NCI-H82 (cell line): ENCODE measurements at regions not wholly inside any gene's neighbourhood (a gene's known extent, or its start where the extent isn't known, plus 50 kb on each side); places are given as distances from the start of the nearest gene placed in this dataset.

ENCODE experiments used
- DNase-seq: peaks from one replicate; lab custom pipeline; 2025; lab: John Stamatoyannopoulos, UW

DNA sequence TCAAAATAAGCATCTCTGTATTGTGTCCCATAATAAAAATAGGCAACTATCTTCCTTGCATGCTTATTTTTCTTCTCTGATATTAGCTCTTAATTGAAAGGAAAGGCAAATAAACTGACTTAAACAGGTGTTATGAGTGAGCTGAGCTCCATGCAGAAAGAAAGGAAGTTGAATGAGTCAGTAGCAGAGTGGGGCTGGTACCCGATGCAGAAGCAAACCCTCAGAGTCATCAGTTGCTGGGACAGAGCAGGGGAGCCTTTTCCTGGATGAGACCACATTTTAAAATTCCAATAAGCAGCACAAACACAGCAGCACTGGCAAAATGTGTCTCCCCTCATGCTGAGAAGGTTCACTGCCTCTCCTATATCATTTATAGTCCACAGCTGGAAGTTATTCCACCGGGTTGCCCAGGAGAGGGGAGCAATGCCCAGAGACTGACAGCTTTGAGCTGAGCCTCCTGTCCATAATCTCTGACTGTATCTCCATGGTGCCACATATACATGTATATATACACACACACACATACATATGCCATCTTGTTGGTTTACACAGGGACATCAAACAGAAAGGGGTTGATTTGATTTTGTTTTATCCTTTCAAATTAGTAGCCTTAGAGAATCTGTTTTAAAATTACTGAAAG is 274.3 kb upstream of the PPARGC1A start:
- DNase-seq: no peak

DNA sequence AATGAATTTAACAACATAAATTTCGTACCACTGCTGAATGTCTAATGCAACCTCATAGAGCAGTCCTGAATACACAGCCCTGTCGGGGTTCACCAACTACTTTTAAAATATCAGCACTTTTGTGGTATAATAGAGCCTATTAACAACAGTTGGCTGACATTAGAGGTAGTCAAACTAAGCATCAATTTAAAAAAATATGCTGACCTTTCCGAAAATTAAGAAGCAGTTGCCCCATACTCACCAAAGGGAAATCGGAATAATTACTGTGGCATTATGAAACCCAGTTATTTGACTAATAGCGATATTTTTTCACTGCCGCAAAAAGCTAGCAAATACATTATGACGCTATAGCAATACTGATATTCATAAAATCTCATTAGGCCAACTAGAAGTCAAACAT is 273.5 kb upstream of the PPARGC1A start:
- no peak for DNase-seq

DNA sequence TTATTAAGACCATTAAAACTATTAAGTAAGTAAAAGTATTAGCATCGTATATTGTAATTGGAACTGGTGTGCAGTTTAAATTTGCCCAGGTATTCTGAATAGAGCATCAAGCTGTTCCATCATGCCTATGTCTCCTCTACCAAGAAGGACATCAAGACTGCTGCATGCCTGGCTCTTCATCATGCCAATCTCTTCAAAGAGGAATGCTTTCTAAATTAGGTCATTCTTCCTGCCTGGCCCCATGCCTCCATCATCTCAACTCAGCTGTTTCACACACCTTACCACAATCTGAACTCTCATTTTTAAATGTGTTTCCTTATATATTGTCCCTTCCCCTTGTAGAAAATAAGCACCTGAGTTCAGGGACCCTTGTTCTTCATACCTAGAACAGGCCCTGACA is 270.5 kb upstream of the PPARGC1A start:
- DNase-seq: no peak

DNA sequence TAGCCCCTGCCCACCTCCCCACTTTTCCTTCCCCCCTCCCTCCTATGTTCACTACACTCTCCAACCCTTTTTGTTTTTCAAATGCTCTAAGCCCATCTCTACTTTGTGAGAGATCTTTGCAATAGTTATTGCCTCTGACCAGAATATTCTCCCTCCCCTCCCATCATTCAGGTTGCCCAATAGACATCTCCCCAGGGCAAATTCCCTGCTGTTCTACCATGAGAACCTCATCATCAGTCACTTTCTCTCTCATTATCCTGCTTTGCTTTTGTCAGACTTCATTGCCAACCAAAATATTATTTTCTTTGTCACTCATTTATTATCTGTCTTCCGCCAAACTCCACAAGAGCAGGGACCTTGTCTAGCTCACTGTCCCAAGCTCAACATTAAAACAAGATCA is 268.2 kb upstream of the PPARGC1A start:
- DNase-seq: no peak

GRCh38 chr4:24150034-24150433 is 260.2 kb upstream of the PPARGC1A start:
- DNase-seq: no peak

DNA sequence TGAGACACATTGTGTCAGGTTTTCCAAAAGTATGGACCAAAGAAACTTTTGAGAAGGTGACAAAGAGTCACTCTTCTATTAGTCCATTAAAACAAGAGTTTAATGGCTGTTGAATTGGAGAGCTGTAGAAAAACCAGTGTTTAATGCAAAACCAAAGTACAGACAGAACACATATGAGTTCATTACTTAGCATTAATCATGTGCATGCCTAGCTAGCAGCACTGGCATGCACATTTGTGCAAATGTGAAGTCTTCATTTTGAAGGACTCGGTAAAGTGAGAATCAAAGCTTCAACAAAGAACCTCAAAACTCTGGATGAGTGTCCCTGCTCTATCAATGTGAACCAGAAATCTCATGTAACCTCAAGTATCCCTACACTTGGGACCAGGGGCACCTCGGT is 256.3 kb upstream of the PPARGC1A start:
- DNase-seq: no peak

DNA sequence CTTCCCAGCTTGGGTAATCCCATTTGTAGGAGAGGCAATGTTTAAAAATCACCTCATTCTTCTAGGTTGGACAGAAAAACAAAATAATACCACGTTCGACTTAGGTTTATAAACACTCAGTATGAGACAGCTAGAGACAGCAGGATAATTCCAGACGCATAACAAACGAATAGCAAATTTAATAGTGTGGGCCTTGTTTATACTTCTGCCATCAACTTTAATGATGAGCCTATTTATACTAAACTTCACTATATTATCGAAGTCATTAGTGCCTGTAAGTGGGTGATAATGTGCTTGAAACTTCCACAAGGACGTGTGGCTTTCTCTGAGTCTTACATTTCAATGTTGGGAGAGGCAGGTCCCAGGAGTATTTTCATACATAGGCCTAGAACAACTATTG is 255.7 kb upstream of the PPARGC1A start:
- no peak for DNase-seq

DNA sequence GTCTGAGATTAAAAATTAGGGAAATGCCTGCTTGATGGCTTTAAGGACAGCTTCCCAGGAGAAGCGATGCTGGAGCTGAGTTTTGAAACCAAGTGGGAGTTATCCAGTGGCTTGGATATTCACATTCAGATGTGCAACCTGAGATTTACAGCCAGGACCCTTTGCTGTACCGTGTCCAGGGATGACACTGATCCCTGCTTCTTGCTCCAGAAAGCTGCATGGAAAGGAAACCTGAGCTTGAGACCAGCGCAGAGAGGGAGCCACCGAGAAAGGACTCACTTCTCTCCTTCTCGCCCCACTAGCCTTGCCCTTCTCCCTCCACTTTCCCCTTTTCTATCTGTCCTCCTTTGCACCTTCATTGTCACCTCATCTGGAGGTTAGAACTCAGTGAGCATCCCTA is 254.5 kb upstream of the PPARGC1A start:
- DNase-seq: no peak

- DNase-seq: no peak
Observed at GRCh38 chr4:24143741-24144140, 253.9 kb upstream of the PPARGC1A start.

DNA sequence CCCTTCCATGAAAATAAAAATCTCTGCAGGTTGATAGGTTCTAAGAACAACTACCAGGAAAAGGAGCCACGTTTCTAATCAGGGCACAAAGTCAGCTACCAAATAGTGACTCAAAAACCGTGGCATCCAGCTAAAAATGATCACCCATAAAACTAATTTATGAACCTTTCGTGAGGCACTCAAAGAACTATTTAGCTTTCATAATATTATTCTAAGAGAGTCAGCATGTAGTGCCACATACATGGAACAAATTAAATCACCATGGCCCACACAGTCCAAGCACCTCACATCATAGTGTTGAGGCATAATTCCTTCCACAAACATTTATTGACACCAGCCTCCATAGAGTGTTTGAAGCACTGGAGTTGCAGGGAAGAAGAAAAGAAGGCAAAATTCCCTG is 252.0 kb upstream of the PPARGC1A start:
- no peak for DNase-seq

DNA sequence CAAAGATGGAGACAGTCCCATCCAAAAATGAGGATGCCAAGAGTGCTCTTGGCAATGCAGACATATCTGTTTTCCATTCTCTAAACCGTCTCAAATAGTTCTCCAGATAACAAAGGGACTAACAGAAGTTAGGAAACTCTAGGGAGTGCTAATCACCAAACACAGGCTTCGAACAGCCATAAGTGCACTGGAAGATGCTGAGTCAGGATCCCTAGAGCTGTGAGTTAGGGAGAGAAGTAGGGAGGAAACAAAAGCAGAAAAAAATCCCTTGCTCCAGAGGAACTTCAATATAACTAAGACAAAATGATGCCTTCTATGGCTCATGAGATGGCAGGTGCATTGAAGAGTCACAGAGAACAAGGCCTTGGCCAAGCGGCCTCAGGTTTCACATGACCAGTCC is 251.0 kb upstream of the PPARGC1A start:
- DNase-seq: no peak

- no peak for DNase-seq
Observed at GRCh38 chr4:24137671-24138601, 248.1 kb upstream of the PPARGC1A start.

DNA sequence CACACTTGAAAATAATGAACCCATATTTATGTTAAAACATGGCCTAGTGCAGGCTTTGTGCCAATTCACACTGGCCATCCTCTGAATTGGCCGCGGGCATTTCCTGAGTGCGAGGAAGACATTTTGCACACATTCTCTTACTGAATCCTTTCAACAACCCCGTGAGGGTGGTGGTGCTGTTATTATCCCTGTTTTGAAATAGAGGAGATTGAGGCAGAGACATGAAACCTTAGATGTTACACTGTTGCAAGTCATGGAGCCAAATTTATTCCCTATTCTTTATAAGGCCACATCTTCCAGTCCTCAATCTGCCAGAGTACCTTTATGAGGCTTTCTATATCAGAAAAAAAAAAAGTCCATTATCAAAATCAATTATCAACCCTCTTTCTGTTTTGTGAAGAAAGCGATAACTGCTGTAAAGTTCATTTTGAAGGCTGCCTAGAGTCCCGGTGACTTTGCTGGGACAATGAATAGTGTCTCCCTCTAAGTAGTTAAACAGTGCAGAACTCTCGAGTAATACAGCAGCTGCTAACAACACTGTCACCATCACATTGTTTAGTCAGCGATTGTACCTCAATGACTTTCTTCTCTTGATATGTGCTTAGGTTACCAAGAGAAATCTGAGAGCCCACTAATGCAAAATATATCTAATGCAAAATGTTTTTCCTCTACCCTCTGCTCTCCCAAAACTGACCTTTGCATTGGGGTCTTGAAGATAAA is 242.3 kb upstream of the PPARGC1A start:
- no peak for DNase-seq

- DNase-seq: no peak
Observed at GRCh38 chr4:24130637-24131036, 240.8 kb upstream of the PPARGC1A start.

DNA sequence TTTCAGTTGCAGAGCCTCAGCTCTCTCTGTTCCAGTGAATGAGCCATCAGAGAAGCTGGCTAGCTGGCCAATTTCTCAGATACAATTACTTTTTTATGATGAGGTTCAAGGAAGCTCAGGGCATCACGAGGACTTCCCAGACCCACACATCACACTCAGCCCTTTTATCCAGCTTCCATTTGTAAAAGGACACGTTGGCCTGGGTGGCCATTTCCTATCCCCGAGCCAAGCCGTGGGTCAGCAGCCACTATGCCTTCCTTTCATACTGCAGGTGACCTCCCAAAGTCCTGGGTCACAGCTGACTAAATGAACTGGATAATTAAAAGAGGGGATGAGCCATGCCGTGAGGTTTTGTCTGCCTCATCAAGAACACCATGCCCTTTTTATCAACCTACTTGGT is 236.9 kb upstream of the PPARGC1A start:
- no peak for DNase-seq

DNA sequence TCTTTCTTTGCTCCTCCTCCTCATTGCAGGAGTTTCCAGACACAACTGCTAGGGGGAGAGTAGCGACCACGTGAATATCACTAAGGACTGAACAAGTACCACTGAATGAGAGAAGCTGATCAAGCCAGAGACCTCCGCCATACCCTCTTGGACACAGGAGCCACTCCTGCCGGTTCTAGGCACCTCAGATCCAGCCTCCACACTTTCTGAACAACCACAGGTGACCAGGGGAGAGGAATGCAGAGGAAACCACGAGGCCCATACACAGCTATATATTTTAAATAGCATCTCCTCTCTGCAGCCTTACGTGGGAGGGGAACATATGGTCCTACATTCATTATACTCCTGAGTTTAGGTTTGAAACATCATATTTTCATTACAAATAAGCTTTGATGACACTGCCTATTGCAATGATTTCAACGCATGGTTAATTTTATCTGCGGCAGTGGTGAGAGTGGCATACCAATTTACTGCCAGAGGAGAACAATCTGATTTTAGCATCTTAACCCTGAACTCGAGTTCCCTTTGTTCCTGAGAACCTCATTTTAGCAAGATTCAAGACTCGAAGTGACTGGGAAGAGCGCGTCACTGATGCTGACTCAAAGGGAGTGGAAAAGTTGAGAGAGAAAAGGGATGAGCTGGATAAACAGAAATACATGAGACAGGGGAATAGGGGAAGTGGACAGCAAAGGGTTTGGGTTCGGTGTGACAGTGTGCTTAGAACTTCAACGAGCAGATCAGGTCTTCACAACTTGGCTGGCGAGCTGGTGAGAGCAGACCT is 231.7 kb upstream of the PPARGC1A start:
- no peak for DNase-seq

- DNase-seq: no peak
Observed at GRCh38 chr4:24117975-24118374, 228.1 kb upstream of the PPARGC1A start.

- no peak for DNase-seq
Observed at GRCh38 chr4:24116107-24116506, 226.3 kb upstream of the PPARGC1A start.

DNA sequence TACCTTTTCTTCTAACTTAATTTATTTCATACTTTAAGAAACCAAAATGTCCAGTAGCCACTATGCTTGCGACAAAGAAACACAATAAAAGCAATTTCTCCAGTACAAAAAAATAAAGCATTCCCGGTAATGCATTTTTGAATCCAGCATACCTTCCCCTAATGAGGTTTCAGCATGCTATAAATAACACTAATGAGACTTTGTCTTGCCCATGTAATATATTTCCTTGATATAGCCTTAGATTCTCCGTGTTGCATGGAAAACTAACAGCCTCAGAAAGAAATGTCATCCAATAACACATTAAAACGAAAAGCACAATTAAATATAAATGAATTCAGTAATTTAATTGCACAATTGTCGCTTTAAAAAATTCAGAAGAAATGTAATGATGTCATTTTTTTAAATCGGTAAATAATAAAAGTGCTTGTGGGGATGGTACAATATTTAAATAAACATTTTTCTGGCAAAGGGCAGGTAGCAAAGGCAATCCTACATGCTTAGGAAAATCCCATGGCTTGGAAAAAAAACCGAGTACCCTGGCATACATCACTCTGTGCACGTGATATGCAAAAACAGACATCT is 225.2 kb upstream of the PPARGC1A start:
- DNase-seq: no peak

GRCh38 chr4:24114444-24114843 is 224.6 kb upstream of the PPARGC1A start:
- no peak for DNase-seq

DNA sequence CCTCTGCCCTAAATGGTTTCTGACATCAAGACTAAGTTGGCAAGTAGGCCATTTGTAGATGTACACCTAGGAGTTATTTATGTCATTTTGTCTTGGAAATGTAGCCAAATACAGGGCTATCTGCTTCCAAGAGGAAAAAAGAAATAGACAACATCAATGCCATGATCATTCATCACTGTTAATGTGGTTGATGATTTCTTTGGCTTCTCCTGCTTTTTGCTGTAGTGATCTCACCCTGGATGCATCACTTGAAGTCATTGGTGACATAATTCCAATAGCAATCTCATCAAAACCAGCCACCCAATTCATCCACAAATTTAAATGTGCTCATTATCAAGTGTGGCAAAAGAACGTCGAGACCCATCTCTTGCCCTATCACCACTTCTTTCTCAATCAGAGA is 222.6 kb upstream of the PPARGC1A start:
- DNase-seq: no peak

DNA sequence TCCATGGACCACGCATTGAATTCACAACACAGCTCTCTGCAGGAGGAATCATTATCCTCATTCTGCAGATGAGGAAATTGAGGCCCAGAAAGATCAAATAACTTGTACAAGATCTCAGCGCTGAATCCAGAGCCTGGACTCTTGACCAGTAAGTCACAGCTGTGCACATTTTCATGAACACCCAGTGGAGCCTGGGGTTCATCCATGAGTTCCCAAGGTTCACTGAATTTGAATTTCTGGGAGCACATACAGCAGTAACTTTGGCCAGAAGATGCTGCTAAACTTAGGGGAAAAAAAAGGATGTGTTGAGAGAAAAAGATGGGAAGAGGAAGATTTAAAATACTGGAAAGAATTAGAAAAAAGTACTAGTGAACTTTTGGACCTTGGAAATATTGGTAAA is 218.7 kb upstream of the PPARGC1A start:
- no peak for DNase-seq
